ENCODE measurements at regions not wholly inside any gene's neighbourhood (a gene's known extent, or its start where the extent isn't known, plus 50 kb on each side); places are given as distances from the start of the nearest gene placed in this dataset.

- H3K27me3 ChIP-seq (ENCODE audit: insufficient read depth, low read depth): no peaks in the 10 kb centered on the region
- TF ChIP-seq CTCF (conservative IDR thresholded peaks at IDR 0.05; ENCODE audit: low read depth, low read length): no peak
- H3K27ac ChIP-seq: no peak overlapping the region
- H3K4me2 ChIP-seq: no peak overlapping the region
- H2AFZ ChIP-seq (ENCODE audit: low read depth): no peak overlapping the region
- no peak overlapping the region for H3K9ac ChIP-seq
- H3K36me3 ChIP-seq (ENCODE audit: insufficient read depth): no peaks in the 10 kb centered on the region
- H3K79me2 ChIP-seq (ENCODE audit: insufficient read depth, low read depth): no peaks in the 10 kb centered on the region
- no peaks in the 10 kb centered on the region for H4K20me1 ChIP-seq (ENCODE audit: insufficient read depth)
- H3K4me3 ChIP-seq (IDR thresholded peaks at IDR 0.05; ENCODE audit: insufficient read depth, low read depth, low read length): no peak overlapping the region
- no peaks in the 10 kb centered on the region for H3K4me1 ChIP-seq (ENCODE audit: low read depth, poor library complexity, severe bottlenecking)
Observed at GRCh38 chr14:42541535-42542001, 934.9 kb downstream of the LRFN5 start.

- Histone ChIP-seq H3K4me1 (ENCODE audit: low read depth, poor library complexity, severe bottlenecking) (peaks cover 4% of the 10 kb centered on the region), H2AFZ (ENCODE audit: low read depth) (peak overlapping the region; percentile 61; the same call in 1 of the 2 replicates), H3K4me3 (IDR thresholded peaks at IDR 0.05; ENCODE audit: insufficient read depth, low read depth, low read length) (no peak overlapping the region), H3K27me3 (ENCODE audit: insufficient read depth, low read depth) (no peaks in the 10 kb centered on the region), H3K4me2 (peak overlapping the region; percentile 60; the same call in 1 of the 2 replicates), H3K79me2 (ENCODE audit: insufficient read depth, low read depth) (no peaks in the 10 kb centered on the region), H3K36me3 (ENCODE audit: insufficient read depth) (no peaks in the 10 kb centered on the region), H3K9ac (peak overlapping the region; percentile 75; the same call in 1 of the 2 replicates), H4K20me1 (ENCODE audit: insufficient read depth) (no peaks in the 10 kb centered on the region), H3K27ac (peak overlapping the region; percentile 51)
- 0 out of 2 replicates have a peak, but pooled peaks have one; percentile 25 for TF ChIP-seq CTCF (conservative IDR thresholded peaks at IDR 0.05; ENCODE audit: low read depth, low read length)
Observed at GRCh38 chr14:42535397-42535796, 928.7 kb downstream of the LRFN5 start.

GRCh38 chr14:42533476-42533875 lies 926.8 kb downstream of the LRFN5 start:
- H3K4me1 ChIP-seq (ENCODE audit: low read depth, poor library complexity, severe bottlenecking): peaks cover 4% of the 10 kb centered on the region
- no peak overlapping the region for H3K9ac ChIP-seq
- no peak overlapping the region for H3K4me3 ChIP-seq (IDR thresholded peaks at IDR 0.05; ENCODE audit: insufficient read depth, low read depth, low read length)
- H3K36me3 ChIP-seq (ENCODE audit: insufficient read depth): no peaks in the 10 kb centered on the region
- H3K79me2 ChIP-seq (ENCODE audit: insufficient read depth, low read depth): no peaks in the 10 kb centered on the region
- no peak overlapping the region for H3K4me2 ChIP-seq
- no peaks in the 10 kb centered on the region for H4K20me1 ChIP-seq (ENCODE audit: insufficient read depth)
- TF ChIP-seq CTCF (conservative IDR thresholded peaks at IDR 0.05; ENCODE audit: low read depth, low read length): no peak
- H3K27ac ChIP-seq: no peak overlapping the region
- H3K27me3 ChIP-seq (ENCODE audit: insufficient read depth, low read depth): no peaks in the 10 kb centered on the region
- no peak overlapping the region for H2AFZ ChIP-seq (ENCODE audit: low read depth)

- H4K20me1 ChIP-seq (ENCODE audit: insufficient read depth): no peaks in the 10 kb centered on the region
- no peaks in the 10 kb centered on the region for H3K79me2 ChIP-seq (ENCODE audit: insufficient read depth, low read depth)
- no peak overlapping the region for H3K27ac ChIP-seq
- peaks cover 4% of the 10 kb centered on the region for H3K4me1 ChIP-seq (ENCODE audit: low read depth, poor library complexity, severe bottlenecking)
- no peaks in the 10 kb centered on the region for H3K27me3 ChIP-seq (ENCODE audit: insufficient read depth, low read depth)
- no peak overlapping the region for H3K4me2 ChIP-seq
- no peak for TF ChIP-seq CTCF (conservative IDR thresholded peaks at IDR 0.05; ENCODE audit: low read depth, low read length)
- no peak overlapping the region for H3K4me3 ChIP-seq (IDR thresholded peaks at IDR 0.05; ENCODE audit: insufficient read depth, low read depth, low read length)
- no peak overlapping the region for H3K9ac ChIP-seq
- no peaks in the 10 kb centered on the region for H3K36me3 ChIP-seq (ENCODE audit: insufficient read depth)
- no peak overlapping the region for H2AFZ ChIP-seq (ENCODE audit: low read depth)
Observed at GRCh38 chr14:42532194-42532593, 925.5 kb downstream of the LRFN5 start.

Data from KMS-11 (cell line).